Upper lobe of left lung (tissue), 4 donors: ENCODE measurements at regions not wholly inside any gene's neighbourhood (a gene's known extent, or its start where the extent isn't known, plus 50 kb on each side); places are given as distances from the start of the nearest gene placed in this dataset.

Experiments
- POLR2A ChIP-seq, 4 donors: fragments of 450-650 bp; IDR thresholded peaks; one replicate each; pipeline ENCODE4 v1.5.1; 2016 to 2017; ENCODE audit warnings: antibody characterized with exemption in 4 of 4, mild to moderate bottlenecking in 2 of 4
- POLR2AphosphoS5 ChIP-seq, 2 donors: sonication (generic); formaldehyde crosslinking; IDR thresholded peaks; one replicate each; pipeline ENCODE4 v1.5.1; 2017; ENCODE audit warnings: antibody characterized with exemption in 2 of 2
- TF ChIP-seq, protein P1 (sequence below), 6 experiments: fragments of 450-650 bp in 4 of 6; fragments of 200-600 bp in 2 of 6; sonication (generic) in 2 of 6; IDR thresholded peaks; one replicate each; pipeline ENCODE4 v1.5.1; 2016 to 2019; ENCODE audit warnings: antibody characterized with exemption in 6 of 6

DNA sequence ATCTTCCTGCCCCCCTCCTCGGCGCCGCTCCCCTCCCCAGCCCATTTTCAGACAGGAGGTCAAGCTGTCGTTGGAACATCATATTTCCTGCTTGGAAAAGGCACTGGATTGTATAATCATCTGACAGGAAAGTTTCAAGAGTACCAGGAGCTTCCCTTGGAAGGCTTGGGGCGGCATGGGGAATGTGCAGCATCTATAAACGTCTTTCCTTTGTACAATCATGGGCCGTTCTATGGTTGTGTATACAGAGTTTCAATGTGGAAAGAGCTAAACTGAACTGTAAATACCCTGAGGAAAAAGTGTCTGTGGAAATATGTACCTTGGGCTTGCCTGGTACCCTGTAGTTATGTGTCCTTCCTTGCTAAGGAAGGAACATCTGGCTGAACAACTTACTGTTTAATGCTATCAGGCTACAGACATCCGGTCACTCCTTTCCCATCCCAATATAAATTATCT lies 368.1 kb upstream of the ADGRL2 start:
- peak; percentile 63 to 76 for TF ChIP-seq POLR2AphosphoS5 (IDR thresholded peaks at IDR 0.05)
- TF ChIP-seq, protein P1, sequence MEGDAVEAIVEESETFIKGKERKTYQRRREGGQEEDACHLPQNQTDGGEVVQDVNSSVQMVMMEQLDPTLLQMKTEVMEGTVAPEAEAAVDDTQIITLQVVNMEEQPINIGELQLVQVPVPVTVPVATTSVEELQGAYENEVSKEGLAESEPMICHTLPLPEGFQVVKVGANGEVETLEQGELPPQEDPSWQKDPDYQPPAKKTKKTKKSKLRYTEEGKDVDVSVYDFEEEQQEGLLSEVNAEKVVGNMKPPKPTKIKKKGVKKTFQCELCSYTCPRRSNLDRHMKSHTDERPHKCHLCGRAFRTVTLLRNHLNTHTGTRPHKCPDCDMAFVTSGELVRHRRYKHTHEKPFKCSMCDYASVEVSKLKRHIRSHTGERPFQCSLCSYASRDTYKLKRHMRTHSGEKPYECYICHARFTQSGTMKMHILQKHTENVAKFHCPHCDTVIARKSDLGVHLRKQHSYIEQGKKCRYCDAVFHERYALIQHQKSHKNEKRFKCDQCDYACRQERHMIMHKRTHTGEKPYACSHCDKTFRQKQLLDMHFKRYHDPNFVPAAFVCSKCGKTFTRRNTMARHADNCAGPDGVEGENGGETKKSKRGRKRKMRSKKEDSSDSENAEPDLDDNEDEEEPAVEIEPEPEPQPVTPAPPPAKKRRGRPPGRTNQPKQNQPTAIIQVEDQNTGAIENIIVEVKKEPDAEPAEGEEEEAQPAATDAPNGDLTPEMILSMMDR (IDR thresholded peaks at IDR 0.05): no peak
- TF ChIP-seq POLR2A (IDR thresholded peaks at IDR 0.05): no peak
